Ammon's horn (tissue), 1 donor: ENCODE measurements at regions not wholly inside any gene's neighbourhood (a gene's known extent, or its start where the extent isn't known, plus 50 kb on each side); places are given as distances from the start of the nearest gene placed in this dataset.
A peak's percentile ranks its signal among the peaks of the same experiment; 100 is the strongest.
"Not testable (repeated sequence)": the region's sequence is repeated elsewhere in the genome, so short reads cannot be mapped to it uniquely, and the experiment has no call there.

Experiments used
- DNase-seq: peaks from one replicate; pipeline ENCODE4 v3.0.0-alpha.2; 2016; ENCODE audit warnings: low spot score

DNA sequence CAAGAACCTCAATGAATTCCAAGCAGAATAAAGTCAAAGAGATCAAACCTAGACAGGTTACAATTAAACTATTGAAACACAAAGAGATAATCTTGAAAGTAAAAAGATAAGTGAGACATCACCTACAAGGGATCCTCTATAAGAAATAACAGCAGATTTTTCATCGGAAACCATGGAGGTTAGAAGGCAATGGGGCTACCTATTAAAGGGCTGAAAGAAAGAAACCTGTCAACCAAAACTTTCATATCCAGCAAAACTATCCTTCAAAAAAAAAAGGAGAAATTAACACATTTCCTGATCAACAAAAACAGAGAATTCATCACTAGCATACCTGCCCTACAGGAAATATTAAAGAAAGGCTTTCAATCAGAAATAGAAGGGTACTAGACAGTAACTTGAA is 244.9 kb downstream of the ARHGAP12 start:
- no peak for DNase-seq

DNA sequence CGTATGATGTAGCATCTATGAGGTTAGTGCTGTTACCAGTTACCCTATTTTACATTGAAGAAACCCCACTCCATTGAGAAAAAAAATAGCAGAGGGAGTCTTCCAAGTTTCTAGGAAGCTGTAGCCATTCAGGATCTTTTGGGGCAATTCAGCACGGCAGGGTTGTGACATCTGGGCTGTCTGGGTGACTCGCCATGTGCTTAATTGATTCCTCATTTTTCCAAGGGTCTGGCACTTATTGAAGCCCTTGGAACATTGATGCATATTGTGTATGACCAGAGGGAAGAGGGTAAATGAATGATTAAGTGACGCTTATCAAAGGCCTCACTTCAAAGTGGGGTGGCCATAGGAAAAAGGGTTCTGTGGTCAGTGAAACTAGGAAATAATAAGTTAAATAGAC is 248.7 kb downstream of the ARHGAP12 start:
- no peak for DNase-seq

DNA sequence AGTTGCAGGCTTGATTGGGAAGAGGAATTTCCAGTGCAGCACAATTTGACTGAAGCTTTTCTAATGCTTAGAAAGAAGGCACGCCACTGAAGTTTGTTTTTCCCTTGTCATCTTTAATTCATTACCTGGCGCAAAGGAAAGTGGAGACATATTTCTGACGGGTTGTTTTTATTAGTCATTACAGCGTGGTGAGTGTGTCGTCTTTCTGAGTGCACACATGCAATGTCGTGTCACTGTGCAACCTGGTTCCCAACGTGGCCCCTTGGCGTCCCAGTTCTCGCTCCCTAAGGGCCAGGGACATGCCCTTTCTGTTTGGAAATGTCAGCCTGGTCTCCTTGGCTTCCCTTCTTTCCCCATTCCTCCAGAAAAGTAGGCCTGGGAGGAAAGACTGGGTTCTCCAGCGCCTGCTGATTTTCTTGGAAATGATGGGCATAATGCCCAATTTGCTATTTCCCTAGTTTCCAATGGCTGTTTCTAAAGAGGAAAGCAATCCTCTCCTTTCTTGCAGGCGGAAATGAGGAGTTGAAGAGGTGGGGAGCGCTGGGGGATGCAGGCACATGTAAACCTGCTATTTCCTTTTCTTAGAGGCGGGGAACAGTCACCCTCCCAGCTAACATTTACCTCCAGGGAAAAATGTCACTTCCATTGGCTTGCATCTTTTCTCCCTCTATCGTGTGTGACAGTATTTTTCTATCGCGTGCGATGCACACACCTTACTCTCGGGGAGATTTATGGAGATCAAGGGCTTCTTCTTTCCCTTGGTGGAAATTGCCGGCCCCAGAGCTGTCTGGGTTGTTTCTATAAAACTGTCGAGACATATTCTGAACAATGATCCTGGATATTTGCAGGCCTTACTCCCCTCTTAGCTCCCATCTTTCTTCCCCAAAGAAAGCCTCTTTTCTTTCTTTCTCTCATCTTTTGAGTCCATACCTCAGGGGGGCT is 249.8 kb downstream of the ARHGAP12 start:
- no peak for DNase-seq

DNA sequence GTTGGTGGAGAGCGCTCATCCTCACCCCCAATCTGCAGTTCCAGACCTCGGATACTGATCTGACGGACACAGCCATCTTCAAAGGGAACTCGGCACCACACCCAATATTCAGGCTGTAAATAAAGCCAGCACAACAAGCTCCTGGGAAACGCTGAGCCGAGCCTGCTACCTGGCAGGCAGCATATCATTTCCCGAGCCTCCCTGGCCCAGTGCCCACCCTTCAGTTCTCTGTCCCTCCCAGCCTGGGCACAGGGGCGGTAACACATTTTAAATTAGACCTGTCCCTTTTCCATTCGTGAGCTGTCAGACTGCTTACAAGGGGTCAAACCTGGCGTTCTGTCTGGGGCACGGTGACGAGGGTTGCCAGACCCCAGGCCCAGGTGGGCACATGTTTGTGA is 250.5 kb downstream of the ARHGAP12 start:
- DNase-seq, result no peak

- DNase-seq, result no peak
Measured at GRCh38 chr10:31677195-31678138, 251.2 kb downstream of the ARHGAP12 start.

DNA sequence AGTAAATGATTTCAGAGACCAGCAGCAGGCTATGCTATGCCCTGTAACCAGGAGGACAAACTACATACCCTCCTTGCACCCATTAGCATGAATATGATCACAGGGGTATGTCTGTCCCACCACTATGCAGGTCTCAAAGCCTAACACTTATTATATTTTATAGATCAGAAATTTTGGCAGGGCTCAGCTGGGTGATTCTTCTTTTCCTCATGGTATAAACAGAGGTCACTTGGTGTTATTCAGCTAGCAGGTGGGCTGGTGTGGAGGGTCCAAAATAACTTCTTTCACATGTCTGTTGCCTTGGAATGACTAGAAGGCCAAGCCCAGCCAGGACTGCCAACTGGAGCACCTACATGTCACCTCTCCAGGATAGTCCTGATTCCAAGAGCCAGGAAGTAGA is 252.9 kb downstream of the ARHGAP12 start:
- DNase-seq, result no peak

GRCh38 chr10:31669357-31669756 is 259.3 kb downstream of the ARHGAP12 start:
- peak; percentile 80 for DNase-seq

DNA sequence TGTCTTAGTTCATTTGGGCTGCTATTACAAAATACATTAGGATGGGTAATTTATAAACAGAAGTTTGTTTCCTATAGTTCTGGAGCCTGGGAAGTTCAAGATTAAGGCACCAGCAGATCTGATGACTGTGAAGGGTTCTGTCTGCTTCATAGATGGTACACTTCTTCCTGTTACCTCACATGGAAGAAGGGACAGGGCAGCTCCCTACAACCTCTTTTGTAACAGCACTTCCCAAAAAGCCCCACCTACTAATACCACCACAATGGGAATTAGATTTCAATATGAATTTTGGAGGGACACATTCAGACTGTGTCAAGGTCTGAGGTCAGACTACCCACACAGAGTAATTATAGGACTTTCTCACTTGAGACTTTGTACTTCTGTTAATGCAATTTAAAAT is 260.3 kb downstream of the ARHGAP12 start:
- no peak for DNase-seq

DNA sequence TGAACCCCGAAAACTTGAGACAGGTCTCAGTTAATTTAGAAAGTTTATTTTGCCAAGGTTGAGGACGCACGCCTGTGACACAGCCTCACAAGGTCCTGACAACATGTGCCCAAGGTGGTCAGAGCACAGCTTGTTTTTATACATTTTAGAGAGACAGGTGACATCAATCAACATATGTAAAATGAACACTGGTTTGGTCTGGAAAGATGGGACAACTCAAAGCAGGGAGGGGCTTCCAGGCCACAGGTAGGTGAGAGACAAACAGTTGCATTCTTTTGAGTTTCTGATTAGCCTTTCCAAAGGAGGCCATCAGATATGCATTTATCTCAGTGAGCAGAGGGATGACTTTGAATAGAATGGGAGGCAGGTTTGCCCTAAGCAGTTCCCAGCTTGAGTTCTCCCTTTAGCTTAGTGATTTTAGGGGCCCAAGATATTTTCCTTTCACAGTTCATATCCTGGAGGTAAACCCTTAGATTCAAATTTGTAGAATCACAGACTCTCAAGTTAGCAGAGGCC is 262.8 kb downstream of the ARHGAP12 start:
- not testable (repeated sequence) for DNase-seq

- no peak for DNase-seq
Measured at GRCh38 chr10:31664803-31665202, 263.8 kb downstream of the ARHGAP12 start.

DNA sequence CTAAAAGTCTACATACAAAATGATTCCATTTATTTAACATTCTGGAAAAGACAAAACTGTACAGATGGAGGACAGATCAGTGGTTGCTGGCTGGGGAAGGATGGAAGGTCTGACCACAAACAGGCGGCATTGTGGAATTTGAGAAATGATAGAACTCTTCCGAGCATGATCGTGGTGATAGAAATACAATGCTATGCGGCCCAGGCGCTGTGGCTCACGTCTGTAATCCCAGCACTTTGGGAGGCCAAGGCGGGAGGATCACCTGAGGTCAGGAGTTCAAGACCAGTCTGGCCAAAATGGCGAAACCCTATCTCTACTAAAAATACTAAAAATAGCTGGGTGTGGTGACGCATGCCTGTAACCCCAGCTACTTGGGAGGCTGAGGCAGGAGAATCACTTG is 264.6 kb downstream of the ARHGAP12 start:
- DNase-seq, result not testable (repeated sequence)

- no peak for DNase-seq
Measured at GRCh38 chr10:31660300-31660699, 268.3 kb downstream of the ARHGAP12 start.

DNA sequence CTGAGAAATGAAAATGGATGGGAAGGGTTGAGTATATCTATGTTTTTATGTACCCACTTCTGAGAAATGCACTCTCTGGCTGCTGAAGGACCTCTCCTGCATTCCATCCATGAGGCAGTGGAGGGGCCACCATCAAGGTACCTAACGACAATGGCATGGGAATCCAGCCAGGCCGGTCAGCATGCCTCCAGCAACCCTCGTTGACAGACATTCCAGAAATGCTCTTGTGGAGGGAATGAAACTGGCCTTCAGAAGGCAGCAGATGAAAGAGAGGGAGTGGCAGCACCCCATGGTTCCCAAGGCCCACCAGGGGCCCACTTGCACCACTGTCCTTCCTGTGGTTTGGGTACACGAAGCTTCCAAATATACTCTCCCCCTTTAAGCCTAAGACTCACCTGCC is 269.0 kb downstream of the ARHGAP12 start:
- DNase-seq, result no peak

GRCh38 chr10:31657434-31657872 is 271.2 kb downstream of the ARHGAP12 start:
- DNase-seq, result no peak

GRCh38 chr10:31656851-31657433 is 271.7 kb downstream of the ARHGAP12 start:
- DNase-seq, result no peak

GRCh38 chr10:31652038-31652437 is 276.6 kb downstream of the ARHGAP12 start:
- DNase-seq, result no peak

GRCh38 chr10:31650010-31650409 is 278.6 kb downstream of the ARHGAP12 start:
- peak; percentile 60 for DNase-seq

DNA sequence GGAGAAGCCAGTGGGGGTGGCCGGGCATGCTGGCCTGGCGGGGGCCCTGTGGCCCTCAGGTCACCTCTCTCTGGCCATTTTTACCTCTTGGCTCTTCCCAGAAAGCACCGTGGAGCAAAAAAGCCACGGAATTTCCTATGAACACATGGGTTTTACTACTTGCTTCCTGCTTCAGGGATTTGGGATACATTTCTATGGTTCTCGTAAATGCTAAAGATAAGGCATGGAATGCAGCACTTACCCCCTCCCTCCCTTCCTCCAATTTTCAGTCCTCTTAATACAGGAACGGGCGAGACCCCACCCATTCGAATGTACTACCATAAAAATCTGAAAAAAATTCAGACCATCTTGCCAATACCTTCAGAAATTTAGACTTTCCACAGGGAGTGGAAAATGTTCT is 279.7 kb downstream of the ARHGAP12 start:
- DNase-seq, result no peak

DNA sequence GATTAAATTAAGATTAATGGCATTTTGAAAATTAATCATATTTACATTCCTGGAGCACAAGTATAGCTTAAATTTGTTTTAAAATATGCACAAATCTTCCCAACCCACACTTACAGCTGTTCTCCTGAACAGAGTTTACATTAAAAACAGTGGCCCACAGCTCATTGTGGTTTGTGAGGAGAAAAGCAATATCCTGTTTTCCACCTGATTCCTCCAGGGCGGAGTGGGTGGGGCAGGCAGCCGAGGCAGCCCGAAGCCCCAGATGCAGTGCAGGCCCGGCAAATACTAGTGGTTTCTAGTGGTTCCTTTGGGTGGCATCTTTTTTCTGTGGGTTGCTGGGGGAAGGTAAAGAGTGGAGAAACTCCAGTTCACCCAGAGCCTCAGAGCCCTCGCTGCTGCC is 280.8 kb downstream of the ARHGAP12 start:
- no peak for DNase-seq

- DNase-seq, result no peak
Measured at GRCh38 chr10:31646519-31646918, 282.1 kb downstream of the ARHGAP12 start.

- no peak for DNase-seq
Measured at GRCh38 chr10:31645786-31646185, 282.8 kb downstream of the ARHGAP12 start.
